ENCODE measurements at regions not wholly inside any gene's neighbourhood (a gene's known extent, or its start where the extent isn't known, plus 50 kb on each side); places are given as distances from the start of the nearest gene placed in this dataset.

GRCh38 chr13:106680796-106681472 lies 113.0 kb upstream of the ARGLU1 start:
- DNase-seq (ENCODE audit: low read depth in 4 of 4, low spot score in 3 of 4), result no peak

GRCh38 chr13:106678646-106679418 lies 110.9 kb upstream of the ARGLU1 start:
- DNase-seq (ENCODE audit: low read depth in 4 of 4, low spot score in 3 of 4), result no peak

DNA sequence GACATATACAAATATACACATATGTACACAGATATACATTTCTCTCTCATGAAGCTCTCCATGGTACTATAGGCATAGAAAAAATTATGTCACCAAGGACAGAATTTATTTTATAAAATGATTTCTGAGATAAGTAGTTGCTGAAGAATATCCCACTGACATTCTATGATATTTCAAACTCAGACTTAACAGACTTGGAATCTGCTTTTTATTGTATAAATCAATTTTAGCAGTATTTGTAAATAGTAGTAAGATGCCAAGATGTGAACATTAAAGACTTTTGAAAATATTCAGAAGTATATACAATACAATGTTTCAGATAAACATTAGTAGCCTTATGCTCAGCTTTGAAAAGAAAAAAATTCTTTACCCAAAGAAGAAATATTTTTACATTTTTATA lies 107.4 kb upstream of the ARGLU1 start:
- DNase-seq (ENCODE audit: low read depth in 4 of 4, low spot score in 3 of 4), result no peak

DNA sequence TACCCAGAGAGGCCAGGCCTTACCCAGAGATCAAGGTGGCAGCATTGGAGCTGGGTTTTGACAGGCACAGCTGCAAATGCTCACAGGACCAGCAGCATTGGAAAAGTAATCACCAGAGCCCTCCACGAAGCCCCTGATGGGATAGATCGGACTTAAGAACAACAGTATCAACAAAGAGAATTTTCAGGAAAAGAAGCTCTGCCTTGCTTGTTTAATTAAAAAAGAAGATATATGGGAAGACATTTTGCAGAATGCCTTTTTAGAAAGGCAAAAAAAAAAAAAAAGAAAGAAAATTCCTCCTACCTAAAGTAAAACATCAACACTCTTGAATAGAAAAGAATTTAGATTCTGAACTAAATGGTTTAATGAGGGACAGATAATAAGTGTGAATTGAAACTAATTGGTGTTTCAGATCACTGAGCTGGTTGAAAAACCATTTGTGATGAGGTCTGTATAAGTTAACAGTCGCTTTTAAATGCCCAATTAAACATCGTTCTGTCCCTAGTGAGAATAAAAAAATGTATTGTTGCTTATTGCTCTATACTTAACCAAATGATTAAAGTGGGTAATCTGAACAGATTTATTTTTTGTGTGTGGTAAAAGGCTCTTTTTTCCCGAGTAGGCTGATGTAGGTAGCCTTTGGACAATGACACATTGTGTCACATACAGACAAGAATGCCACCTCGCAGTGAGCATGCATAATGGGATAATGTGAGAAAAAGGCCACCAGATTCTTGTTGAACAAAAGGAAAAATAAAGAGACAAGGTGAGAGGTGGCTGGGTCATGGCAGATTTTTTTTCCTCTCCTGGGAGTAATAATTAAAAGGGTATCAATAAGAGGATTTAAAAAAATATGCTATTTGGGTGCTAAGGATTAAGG lies 93.0 kb upstream of the ARGLU1 start:
- no peak for DNase-seq (ENCODE audit: low read depth in 4 of 4, low spot score in 3 of 4)

GRCh38 chr13:106657104-106657503 lies 89.2 kb upstream of the ARGLU1 start:
- DNase-seq (ENCODE audit: low read depth in 4 of 4, low spot score in 3 of 4), result no peak

DNA sequence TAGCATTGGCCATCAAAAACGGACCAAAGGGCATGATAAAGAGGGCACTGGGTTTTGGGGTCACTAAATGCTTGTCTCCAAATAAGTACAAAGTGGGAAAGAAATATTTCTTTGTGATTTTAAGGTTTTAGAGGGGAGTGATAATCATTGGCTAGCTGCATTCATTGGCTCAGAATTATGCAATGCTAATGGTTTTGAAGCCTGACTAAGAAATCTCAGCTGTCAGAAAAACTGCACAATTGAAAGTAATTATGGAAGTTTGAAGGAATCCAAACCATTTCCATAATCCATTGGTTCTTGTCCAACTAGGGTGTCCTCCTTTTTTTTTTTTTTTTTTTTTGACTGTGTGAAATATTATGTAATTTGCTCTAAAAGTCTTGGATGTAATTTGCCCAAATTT lies 88.2 kb upstream of the ARGLU1 start:
- DNase-seq (ENCODE audit: low read depth in 4 of 4, low spot score in 3 of 4), result no peak

DNA sequence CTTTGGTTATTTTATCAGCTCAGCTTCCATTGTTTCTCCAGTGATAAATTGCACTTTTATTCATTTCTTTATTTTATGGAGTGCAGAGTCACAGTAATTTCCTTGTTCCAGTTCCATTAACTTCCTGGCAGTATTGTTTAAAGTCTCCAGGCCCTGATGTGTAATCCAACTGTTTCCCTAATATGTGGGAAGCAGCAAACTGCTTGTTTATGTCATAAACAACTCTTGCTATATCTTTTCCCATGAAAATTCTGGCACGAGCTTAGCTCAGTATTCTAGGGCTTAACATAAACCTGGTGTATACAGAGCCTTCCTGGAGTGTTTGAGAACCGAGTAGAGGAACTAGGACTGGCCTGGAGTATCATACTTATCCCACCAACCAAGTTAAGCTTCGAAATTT lies 83.5 kb upstream of the ARGLU1 start:
- no peak for DNase-seq (ENCODE audit: low read depth in 4 of 4, low spot score in 3 of 4)

DNA sequence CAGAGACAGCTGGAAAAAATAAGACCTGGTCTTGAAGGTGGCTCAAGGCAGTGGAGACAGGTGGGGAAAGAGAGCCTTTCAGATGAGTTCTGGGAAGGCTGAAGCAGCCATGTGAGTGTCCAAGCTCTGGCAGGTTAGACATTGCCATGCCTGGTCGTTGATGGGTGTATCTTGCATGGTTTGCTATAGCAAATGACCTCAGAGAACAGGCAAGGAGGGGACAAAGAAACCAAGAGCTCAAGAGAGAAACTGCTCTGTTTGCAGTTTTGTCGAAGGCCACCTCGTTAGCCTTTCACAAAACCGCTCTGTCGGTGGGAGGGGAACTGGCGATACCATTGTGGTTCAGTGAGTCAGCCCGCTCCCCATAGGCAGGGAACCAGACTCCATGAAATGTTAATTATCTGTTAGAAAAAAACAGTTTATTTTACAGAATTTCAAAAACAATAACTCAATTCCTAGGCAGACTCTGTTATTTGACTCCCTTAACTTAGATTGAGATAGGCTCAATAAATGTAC lies 82.8 kb upstream of the ARGLU1 start:
- DNase-seq (ENCODE audit: low read depth in 4 of 4, low spot score in 3 of 4), result no peak

DNA sequence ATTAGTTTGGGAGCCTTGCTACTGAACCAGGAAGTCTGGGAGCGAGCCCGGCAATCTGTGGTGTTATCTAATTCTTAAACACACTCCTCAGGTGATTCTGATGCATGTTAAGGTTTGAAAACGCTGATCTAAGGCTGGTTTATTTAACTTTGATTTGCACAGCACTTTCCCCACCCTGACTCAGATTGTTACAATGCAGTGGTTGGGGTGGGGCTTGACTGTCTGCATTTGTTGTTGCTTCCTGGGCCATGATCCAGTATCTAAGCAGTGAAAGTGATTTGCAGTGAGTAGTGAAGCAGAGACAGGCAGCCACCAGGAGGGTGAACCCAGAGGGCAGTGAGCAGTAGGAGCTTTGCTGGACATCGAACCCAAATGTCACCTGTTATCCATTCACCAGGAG lies 81.6 kb upstream of the ARGLU1 start:
- no peak for DNase-seq (ENCODE audit: low read depth in 4 of 4, low spot score in 3 of 4)

- no peak for DNase-seq (ENCODE audit: low read depth in 4 of 4, low spot score in 3 of 4)
Observed at GRCh38 chr13:106640515-106640914, 72.6 kb upstream of the ARGLU1 start.

GRCh38 chr13:106637519-106637918 lies 69.6 kb upstream of the ARGLU1 start:
- no peak for DNase-seq (ENCODE audit: low read depth in 4 of 4, low spot score in 3 of 4)

DNA sequence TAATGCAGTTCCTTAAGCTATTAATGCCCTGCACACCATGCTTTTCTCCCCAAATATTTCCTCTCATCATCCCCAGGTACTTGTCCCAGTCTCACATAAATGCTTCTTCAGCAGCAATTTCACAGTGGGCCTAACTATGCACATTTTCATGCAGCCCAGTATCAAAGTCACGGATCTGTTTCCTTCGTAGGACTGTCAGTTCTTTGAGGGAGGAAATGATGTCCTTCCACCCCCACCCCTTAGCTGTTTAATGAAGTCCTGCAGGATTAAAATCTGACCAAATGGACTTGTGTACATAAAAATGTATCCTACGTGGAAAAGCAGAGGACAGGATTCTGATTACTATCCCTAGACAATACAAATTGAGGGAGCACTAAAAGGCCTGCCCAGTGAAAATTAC lies 68.6 kb upstream of the ARGLU1 start:
- DNase-seq (ENCODE audit: low read depth in 4 of 4, low spot score in 3 of 4), result no peak

- DNase-seq (ENCODE audit: low read depth in 4 of 4, low spot score in 3 of 4), result no peak
Observed at GRCh38 chr13:106635616-106636015, 67.7 kb upstream of the ARGLU1 start.

DNA sequence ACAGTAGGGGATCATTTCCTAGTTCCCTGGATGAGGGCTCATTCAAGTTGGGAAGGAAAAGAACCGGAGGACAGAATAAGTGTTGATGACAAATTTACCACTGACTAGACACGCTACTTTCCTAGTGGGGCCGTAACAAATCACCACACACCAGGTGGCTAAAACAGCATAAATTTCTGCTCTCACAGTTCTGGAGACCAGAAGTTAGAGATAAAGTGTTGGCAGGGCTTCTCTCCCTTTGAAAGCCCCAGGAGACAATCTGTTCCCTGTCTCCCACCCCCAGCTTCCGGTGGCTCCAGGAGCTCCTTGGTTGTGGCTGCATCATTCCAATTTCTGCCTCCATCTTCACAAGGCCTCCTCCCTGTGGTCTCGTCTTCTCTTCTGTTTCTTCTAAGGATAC lies 65.4 kb upstream of the ARGLU1 start:
- no peak for DNase-seq (ENCODE audit: low read depth in 4 of 4, low spot score in 3 of 4)

DNA sequence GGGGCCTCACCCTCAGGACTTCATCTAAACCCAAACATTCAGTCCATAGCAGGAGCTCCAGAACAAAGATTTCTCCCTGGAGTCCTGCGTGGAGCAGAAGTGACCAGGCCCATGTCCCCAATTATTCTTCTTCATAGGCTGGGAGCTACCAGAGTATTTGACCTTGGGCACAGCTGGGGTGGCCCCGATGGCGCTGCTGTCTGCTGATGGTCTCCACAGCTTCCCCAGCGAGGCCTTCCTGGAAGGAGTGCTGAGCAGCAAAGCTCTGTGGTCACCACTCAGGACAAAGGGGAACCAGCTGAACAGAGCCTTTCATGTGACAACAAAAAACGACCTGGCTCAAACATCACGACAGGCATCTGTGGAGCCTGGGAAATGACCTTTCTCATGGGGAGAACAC lies 62.7 kb upstream of the ARGLU1 start:
- DNase-seq (ENCODE audit: low read depth in 4 of 4, low spot score in 3 of 4), result no peak

GRCh38 chr13:106630162-106630561 lies 62.2 kb upstream of the ARGLU1 start:
- DNase-seq (ENCODE audit: low read depth in 4 of 4, low spot score in 3 of 4), result no peak

GRCh38 chr13:106628936-106629659 lies 61.2 kb upstream of the ARGLU1 start:
- DNase-seq (ENCODE audit: low read depth in 4 of 4, low spot score in 3 of 4), result no peak

DNA sequence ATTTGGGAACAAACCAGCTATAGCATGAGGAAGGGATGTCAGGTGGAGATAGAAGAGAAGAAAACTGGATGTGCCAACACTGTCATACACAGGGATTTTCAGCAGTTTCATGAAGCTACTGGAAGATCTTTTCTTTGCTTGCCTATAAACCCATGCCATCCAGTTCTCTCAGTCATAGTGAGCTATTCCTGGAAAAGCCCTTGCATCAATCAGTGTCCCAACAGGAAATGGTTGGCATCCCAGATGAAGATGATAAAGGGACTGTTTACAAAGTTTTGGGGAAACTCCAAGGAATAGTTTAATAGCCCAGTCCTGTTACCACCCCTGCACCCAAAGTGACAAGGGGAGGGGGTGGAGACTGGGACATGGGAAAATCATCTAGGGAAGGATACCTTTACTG lies 58.5 kb upstream of the ARGLU1 start:
- no peak for DNase-seq (ENCODE audit: low read depth in 4 of 4, low spot score in 3 of 4)

DNA sequence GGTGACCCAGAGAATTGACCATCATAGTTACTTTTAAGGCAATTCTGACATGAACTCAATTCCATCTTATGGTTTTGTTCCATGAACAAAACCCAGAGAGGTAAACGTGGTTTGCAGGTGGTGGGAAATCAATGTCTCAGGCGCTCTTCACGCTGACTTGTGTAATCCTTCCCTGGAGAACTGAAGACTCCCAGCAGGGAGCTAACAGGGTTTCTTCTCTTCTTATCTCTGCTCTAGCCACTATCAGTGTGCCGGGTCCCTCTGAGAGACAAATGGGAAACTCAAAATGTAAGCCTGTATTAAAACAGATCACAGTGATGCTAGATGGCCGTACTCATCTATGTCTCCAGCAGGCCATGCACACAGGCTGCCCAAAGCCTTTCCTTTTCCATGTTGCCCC lies 57.6 kb upstream of the ARGLU1 start:
- no peak for DNase-seq (ENCODE audit: low read depth in 4 of 4, low spot score in 3 of 4)

- no peak for DNase-seq (ENCODE audit: low read depth in 4 of 4, low spot score in 3 of 4)
Observed at GRCh38 chr13:106623799-106624460, 56.0 kb upstream of the ARGLU1 start.
